DMS 273 (cell line): ENCODE measurements at regions not wholly inside any gene's neighbourhood (a gene's known extent, or its start where the extent isn't known, plus 50 kb on each side); places are given as distances from the start of the nearest gene placed in this dataset.
"Not testable (repeated sequence)": the region's sequence is repeated elsewhere in the genome, so short reads cannot be mapped to it uniquely, and the experiment has no call there.

Source experiments
- DNase-seq: peaks from one replicate; lab custom pipeline; 2025; ENCODE audit not compliant: unreplicated experiment; lab: John Stamatoyannopoulos, UW

GRCh38 chr2:128503399-128504245 lies 185.0 kb upstream of the HS6ST1 start:
- no peak for DNase-seq

- no peak for DNase-seq
Observed at GRCh38 chr2:128504246-128505149, 185.8 kb upstream of the HS6ST1 start.

DNA sequence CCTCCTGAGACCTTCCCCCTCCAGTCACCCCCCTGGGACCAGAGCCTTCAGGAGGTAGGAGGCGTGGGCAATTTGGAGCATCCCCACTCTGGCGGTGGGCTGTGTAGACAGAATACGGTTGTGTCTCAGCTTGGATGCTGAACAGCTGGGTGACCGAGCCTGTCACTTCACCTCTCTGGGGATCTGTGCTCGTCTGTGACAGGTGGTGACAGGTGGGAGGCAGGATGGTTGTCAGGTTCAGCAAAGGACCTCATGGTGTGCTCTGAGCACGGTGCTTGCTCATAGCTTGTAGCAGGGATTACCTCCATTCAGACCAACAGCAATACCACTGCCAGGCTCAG lies 186.5 kb upstream of the HS6ST1 start:
- no peak for DNase-seq

DNA sequence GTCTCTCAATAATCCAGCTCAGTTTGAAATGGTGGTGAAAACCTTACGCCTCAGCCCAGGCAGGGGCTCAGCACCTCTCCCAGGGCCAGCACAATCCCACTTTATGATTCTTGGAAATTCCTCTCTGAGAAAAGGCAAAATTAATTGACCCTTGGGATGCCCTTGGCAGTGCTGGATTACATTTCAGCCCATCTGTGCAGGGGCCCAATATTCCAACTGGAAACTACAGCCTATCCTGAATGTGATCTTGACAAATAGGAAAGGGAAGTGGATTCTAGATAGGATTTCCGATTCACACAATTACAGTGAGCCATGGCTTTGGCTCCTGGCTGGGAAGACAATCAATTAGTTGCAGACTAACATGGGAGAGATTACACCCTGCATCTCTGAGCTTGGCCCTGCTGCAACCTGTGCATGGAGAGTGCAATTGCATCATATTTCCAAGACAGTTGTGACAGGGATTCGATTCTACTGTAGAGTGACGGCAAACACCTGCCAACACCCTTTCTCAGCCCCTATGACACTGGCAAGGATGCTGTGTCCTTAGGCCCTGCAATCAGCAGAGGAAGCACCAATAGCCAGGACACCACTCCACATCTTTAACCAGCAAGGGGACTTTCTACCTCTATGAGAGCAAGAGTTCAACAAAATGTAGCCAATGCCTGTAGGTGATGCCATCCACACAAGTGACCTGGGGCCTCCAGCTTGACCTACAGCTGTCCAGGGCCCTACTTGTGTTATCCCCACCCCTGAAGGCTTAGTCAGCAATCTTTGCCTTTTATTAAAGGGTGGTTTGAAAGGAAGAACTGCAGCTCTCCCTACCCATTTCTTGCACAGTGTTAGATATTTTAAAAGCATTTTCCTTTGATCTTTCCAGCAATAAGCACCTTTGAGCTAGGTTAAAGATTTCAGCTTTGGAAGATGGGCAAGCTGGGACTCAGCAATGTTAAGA lies 187.2 kb upstream of the HS6ST1 start:
- peak; percentile 32 for DNase-seq

GRCh38 chr2:128506534-128506933 lies 187.9 kb upstream of the HS6ST1 start:
- DNase-seq = no peak

DNA sequence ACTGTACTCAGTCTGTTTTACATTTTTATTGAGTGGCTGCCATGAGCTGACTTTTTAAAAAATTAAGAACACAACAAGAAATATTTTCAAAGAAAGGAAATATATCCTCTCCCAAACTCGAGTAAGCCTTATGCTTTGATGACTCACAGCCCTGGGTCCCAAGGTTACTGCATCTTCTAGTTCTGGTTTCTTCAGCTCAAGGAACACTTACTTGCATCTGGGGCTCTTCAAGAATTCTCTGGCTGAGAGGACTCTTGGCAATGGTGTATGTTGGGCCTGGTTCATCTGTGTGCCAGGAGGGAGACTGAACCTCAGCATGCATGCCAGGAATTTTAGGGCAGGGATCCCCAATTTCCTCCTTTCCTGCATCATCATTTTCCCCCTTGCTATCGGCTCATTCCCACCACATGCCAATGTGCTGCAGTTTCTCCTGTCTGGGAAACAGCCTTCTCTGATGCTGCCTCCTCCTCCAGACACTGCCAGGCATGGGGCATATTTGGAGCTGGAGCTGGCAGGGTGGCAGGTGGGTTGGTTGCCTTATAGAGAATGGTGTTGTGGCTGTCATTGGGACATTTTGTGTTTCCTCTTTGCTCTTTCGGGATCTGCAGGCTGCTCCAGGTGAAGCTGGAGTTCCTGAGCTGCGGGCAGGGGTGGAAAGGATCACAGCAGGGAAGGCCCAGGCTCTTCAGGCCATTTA lies 192.2 kb upstream of the HS6ST1 start:
- DNase-seq = no peak

DNA sequence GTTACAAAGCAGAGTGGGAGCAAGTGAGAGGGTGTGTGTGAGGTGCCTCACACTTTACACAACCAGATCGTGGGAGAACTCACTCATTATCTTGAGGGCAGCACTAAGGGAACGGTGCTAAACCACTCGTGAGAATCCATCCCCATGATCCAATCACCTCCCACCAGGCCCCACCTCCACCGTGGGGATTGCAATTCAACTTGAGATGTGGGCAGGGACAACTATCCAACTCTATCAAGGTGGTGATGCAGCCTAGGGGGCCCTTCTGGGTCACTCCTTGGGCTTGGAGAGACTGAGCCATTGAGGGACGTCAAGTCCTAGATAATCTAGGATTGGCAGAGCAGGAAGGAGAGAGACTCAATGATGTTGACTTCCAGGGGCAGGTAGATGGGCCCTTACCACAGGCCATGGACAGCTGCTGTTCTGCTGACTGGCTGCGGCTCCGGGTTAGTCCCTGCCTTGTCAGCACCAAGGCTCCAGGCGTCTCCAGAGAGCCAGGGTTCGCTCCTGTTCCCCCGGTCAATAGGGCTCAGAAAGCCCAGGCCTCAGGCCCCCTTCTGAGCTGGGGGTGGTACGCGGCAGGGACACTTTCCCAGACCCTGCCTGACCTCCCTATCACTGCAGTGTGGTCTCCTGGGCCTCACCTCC lies 193.2 kb upstream of the HS6ST1 start:
- no peak for DNase-seq

DNA sequence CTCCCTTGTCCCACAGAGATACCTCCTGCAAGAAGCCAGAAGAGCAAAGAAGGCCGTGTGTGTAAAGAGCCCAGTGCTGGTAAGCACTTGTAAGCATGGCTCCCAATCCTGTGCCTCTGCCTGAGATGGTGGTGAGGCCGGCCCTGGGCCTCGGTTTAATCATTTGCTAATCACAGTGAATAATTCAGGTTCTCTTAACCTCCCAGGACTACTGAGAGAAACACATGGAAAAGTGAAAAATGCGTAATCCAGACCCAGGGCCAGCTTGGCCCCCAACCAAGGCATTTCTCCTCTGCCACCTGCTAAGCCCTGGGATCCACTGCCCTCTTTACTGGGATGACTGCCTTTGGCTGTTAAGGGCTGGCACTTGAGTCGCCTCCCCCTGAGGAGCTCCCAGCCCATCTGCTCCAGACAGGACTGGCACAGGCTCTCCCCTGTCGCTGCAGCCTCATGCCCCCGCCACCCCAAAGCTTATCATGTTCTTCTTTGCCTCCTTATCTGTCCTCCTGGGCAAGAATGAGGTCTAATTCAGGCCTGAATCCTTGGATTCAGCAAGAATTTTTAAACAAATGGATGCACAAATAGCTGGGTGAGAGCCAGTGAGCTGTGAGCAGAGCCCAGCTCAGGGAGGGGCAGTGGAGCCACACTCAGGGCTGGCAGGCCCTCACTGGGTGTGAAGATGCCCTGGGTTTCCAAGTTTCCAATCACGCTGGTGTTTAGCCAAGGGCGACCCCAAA lies 193.9 kb upstream of the HS6ST1 start:
- DNase-seq = peak; percentile 56

GRCh38 chr2:128513116-128513960 lies 194.7 kb upstream of the HS6ST1 start:
- DNase-seq = peak; percentile 36

DNA sequence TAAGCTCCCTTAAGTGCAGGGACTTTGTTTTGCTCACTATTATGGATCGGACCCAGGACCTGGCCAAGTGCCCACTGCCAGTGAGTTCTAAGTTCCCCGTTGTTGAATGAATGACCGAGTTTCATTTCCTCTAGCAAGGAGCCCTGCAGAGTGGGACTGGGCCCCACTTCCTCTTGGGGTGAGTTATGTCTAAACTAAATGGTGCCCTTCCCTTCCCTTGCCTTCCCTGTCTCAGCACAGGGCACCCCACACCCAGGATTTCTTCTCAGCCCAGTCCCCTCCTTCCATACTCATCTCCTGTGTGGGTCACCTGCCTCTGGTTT lies 195.3 kb upstream of the HS6ST1 start:
- no peak for DNase-seq

GRCh38 chr2:128514555-128514955 lies 195.9 kb upstream of the HS6ST1 start:
- DNase-seq = no peak

- no peak for DNase-seq
Observed at GRCh38 chr2:128516938-128517337, 198.3 kb upstream of the HS6ST1 start.

DNA sequence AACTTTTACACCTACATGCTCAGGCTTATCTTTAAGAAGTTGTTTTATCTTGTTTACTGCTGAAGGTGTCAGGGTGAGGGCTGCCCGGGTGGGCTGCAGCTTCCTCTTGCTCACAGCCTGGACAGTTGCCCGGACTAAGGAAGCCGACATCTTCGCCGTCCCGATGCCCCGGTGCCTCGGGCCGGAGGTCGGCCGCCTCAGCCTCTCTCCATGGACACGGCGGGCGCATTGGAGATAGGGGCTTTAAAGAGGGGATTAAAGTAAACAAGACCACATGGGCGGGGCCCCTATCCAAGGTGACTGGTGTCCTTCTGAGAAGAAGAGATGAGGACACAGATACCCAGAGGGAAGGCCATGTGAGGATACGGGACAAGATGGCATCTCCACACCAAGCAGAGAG lies 200.4 kb upstream of the HS6ST1 start:
- not testable (repeated sequence) for DNase-seq

GRCh38 chr2:128519517-128520215 lies 201.0 kb upstream of the HS6ST1 start:
- no peak for DNase-seq

- DNase-seq = no peak
Observed at GRCh38 chr2:128520340-128520739, 201.7 kb upstream of the HS6ST1 start.

DNA sequence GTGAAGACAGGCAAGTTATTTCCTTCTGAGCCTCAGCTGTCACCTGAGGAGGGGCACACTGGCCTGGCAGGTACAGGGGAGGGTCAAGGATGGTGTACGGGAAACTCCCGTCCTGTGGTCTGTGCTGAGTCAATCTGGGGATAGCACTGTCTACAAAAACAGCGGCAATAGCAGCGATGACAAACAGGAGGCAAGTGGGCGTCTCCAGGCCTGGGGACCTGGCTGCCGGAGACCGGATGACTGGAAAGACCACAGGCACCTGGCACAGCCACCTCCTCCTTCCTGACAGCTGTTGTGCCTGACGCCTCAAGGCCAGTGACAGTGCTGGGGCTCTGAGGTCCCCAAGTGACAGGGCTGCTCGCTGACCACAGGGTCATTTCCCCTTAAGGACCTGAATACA lies 202.1 kb upstream of the HS6ST1 start:
- DNase-seq = no peak

DNA sequence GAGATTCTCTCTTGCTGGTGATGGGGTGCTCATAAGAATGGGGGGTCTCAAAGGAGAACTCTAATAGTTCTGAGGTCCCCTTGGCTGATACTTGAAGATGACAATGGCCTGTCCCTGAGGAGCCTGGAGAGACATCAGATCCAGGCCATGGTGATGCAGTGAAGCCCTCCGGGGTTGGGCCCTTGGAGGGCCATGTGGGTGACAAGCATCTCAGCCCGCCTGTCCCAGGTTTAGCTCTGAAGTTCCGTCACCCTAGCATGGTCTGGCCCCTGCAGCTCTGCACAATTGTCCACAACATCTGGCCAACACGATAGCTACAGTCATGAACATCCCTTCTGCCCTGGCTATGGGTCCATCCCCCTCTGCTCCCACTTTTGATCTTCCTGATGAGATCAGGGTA lies 202.8 kb upstream of the HS6ST1 start:
- DNase-seq = no peak

DNA sequence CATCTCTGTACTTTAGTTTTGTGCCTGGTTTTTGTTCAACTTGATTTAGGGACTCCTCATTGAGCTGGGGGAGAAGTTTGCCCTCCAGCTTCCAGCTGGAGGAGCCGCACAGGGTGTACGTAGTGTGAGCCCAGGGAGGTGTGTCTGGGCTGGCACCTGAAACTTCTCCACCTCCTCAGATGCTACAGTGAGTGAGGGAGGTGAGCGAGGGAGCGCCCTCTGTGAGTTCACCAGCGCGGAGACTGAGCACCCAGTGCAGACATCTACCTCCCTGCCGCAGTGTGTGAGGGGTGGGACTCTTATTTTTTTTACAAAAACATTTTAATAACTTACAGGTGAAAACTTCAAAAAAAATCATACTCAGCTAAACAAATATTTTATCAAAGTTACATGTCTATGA lies 204.2 kb upstream of the HS6ST1 start:
- no peak for DNase-seq
